Endothelial cell (in vitro differentiated cells): ENCODE measurements at regions not wholly inside any gene's neighbourhood (a gene's known extent, or its start where the extent isn't known, plus 50 kb on each side); places are given as distances from the start of the nearest gene placed in this dataset.

ENCODE experiments used
- DNase-seq: peaks from one replicate; pipeline ENCODE4 v3.0.0; 2021; ENCODE audit warnings: low spot score
- H3K27ac Mint-ChIP-seq: one replicate; pipeline ENCODE4 v1.8.0; 2021; ENCODE audit warnings: mixed read lengths, inconsistent platforms; ENCODE audit not compliant: unreplicated experiment
- H3K27me3 Mint-ChIP-seq: one replicate; pipeline ENCODE4 v1.8.0; 2021; ENCODE audit warnings: mild to moderate bottlenecking, moderate library complexity, mixed read lengths, inconsistent platforms; ENCODE audit not compliant: unreplicated experiment
- H3K36me3 Mint-ChIP-seq: one replicate; pipeline ENCODE4 v1.8.0; 2021; ENCODE audit warnings: mild to moderate bottlenecking, low read depth, mixed read lengths, inconsistent platforms; ENCODE audit not compliant: unreplicated experiment
- H3K4me1 Mint-ChIP-seq: one replicate; pipeline ENCODE4 v1.8.0; 2021; ENCODE audit warnings: mild to moderate bottlenecking, mixed read lengths, inconsistent platforms; ENCODE audit not compliant: unreplicated experiment
- H3K4me3 Mint-ChIP-seq: one replicate; pipeline ENCODE4 v1.8.0; 2021; ENCODE audit warnings: mild to moderate bottlenecking, mixed read lengths, inconsistent platforms; ENCODE audit not compliant: unreplicated experiment
- H3K9me3 Mint-ChIP-seq: one replicate; pipeline ENCODE4 v1.8.0; 2021; ENCODE audit warnings: mixed read lengths, inconsistent platforms; ENCODE audit not compliant: unreplicated experiment
- CTCF ChIP-seq: fragments of 200-600 bp; sonication (generic); IDR thresholded peaks from one replicate; pipeline ENCODE4 v1.5.0; 2021; ENCODE audit warnings: antibody characterized with exemption; ENCODE audit not compliant: unreplicated experiment

- no peaks in the 10 kb centered on the region for H3K4me1 Mint-ChIP-seq
- H3K27me3 Mint-ChIP-seq, result peaks cover 3% of the 10 kb centered on the region
- TF ChIP-seq CTCF, result no peak
- H3K27ac Mint-ChIP-seq, result no peak overlapping the region
- H3K4me3 Mint-ChIP-seq, result no peak overlapping the region
- no peaks in the 10 kb centered on the region for H3K36me3 Mint-ChIP-seq
- DNase-seq, result no peak
- no peaks in the 10 kb centered on the region for H3K9me3 Mint-ChIP-seq
These were observed 566.2 kb upstream of the CDH2 start for GRCh38 chr18:28743115-28743514.

- no peak for DNase-seq
- no peaks in the 10 kb centered on the region for H3K9me3 Mint-ChIP-seq
- no peak overlapping the region for H3K27ac Mint-ChIP-seq
- H3K27me3 Mint-ChIP-seq, result no peaks in the 10 kb centered on the region
- no peak for TF ChIP-seq CTCF
- H3K4me1 Mint-ChIP-seq, result no peaks in the 10 kb centered on the region
- no peaks in the 10 kb centered on the region for H3K36me3 Mint-ChIP-seq
- H3K4me3 Mint-ChIP-seq, result no peak overlapping the region
These were observed 563.6 kb upstream of the CDH2 start for GRCh38 chr18:28740575-28740974.

GRCh38 chr18:28736951-28737350 is 560.0 kb upstream of the CDH2 start:
- no peak for TF ChIP-seq CTCF
- DNase-seq, result no peak
- Mint-ChIP-seq H3K4me1 (no peaks in the 10 kb centered on the region), H3K27me3 (no peaks in the 10 kb centered on the region), H3K27ac (no peak overlapping the region), H3K36me3 (no peaks in the 10 kb centered on the region), H3K4me3 (no peak overlapping the region), H3K9me3 (no peaks in the 10 kb centered on the region)

- Mint-ChIP-seq H3K4me3 (no peak overlapping the region), H3K36me3 (peaks cover 3% of the 10 kb centered on the region), H3K27me3 (no peaks in the 10 kb centered on the region), H3K4me1 (no peaks in the 10 kb centered on the region), H3K27ac (no peak overlapping the region), H3K9me3 (no peaks in the 10 kb centered on the region)
- no peak for DNase-seq
- TF ChIP-seq CTCF, result no peak
These were observed 559.3 kb upstream of the CDH2 start for GRCh38 chr18:28736223-28736622.

GRCh38 chr18:28735731-28736130 is 558.8 kb upstream of the CDH2 start:
- H3K4me3 Mint-ChIP-seq, result no peak overlapping the region
- H3K27ac Mint-ChIP-seq, result no peak overlapping the region
- TF ChIP-seq CTCF, result no peak
- no peaks in the 10 kb centered on the region for H3K27me3 Mint-ChIP-seq
- peaks cover 3% of the 10 kb centered on the region for H3K36me3 Mint-ChIP-seq
- H3K9me3 Mint-ChIP-seq, result no peaks in the 10 kb centered on the region
- no peaks in the 10 kb centered on the region for H3K4me1 Mint-ChIP-seq
- no peak for DNase-seq
